HEK293 (cell line): ENCODE measurements at regions not wholly inside any gene's neighbourhood (a gene's known extent, or its start where the extent isn't known, plus 50 kb on each side); places are given as distances from the start of the nearest gene placed in this dataset.

Source experiments
- CTCF ChIA-PET: fragments of 350-600 bp; formaldehyde crosslinking; extraction: SDS; loops from one replicate; lab custom pipeline; 2021; ENCODE audit warnings: antibody characterized with exemption; lab: Yijun Ruan, JAX
- POLR2A ChIA-PET: fragments of 300-600 bp; formaldehyde crosslinking; extraction: SDS; loops from one replicate; lab custom pipeline; 2020; ENCODE audit warnings: antibody characterized with exemption, inconsistent platforms; lab: Yijun Ruan, JAX
- H3K27ac ChIP-seq: fragments of 200-500 bp; sonication (Bioruptor generic); 2 replicates; pipeline ENCODE4 v1.5.1; 2014; ENCODE audit warnings: low read depth, low read length, control low read depth, inconsistent platforms; ENCODE audit errors: extremely low read depth
- H3K36me3 ChIP-seq, 2 experiments: fragments of 200-500 bp in 1 of 2; sonication (Bioruptor generic) in 1 of 2; 1 replicate in 1 of 2; 2 replicates in 1 of 2; pipeline ENCODE4 v1.5.1; 2014 to 2017; ENCODE audit warnings: inconsistent platforms in 2 of 2, low read length in 2 of 2; ENCODE audit not compliant: control insufficient read depth in 2 of 2, insufficient read depth in 1 of 2
- H3K4me1 ChIP-seq: fragments of 200-500 bp; sonication (Bioruptor generic); 2 replicates; pipeline ENCODE4 v1.5.1; 2014; ENCODE audit warnings: mild to moderate bottlenecking, low read length, inconsistent platforms; ENCODE audit not compliant: control insufficient read depth, insufficient read depth
- H3K4me3 ChIP-seq: 2 replicates; pipeline ENCODE4 v1.5.1; 2011; ENCODE audit warnings: low read depth, mild to moderate bottlenecking, control low read depth, low read length, moderate library complexity
- H3K9me3 ChIP-seq: fragments of 200-500 bp; sonication (Bioruptor generic); 2 replicates; pipeline ENCODE4 v1.5.1; 2014; ENCODE audit warnings: low read depth, low read length, inconsistent platforms; ENCODE audit not compliant: control insufficient read depth, insufficient read depth
- FEZF1 ChIP-seq: fragments of 450-650 bp; formaldehyde crosslinking; IDR thresholded peaks from 2 replicates; pipeline ENCODE4 v1.5.1; 2016; ENCODE audit warnings: missing biosample characterization, missing genetic modification characterization
- INSM2 ChIP-seq: fragments of 450-650 bp; formaldehyde crosslinking; IDR thresholded peaks from 2 replicates; pipeline ENCODE4 v1.5.1; 2016; ENCODE audit warnings: missing biosample characterization, missing genetic modification characterization
- KLF10 ChIP-seq: fragments of 450-650 bp; IDR thresholded peaks from 2 replicates; pipeline ENCODE4 v1.5.1; 2018; ENCODE audit warnings: missing biosample characterization, mild to moderate bottlenecking, missing genetic modification characterization
- KLF7 ChIP-seq: fragments of 450-650 bp; formaldehyde crosslinking; IDR thresholded peaks from 2 replicates; pipeline ENCODE4 v1.5.1; 2016; ENCODE audit warnings: missing biosample characterization, missing genetic modification characterization, borderline replicate concordance
- MEIS1 ChIP-seq: sonication (generic); formaldehyde crosslinking; IDR thresholded peaks from 2 replicates; pipeline ENCODE4 v1.8.1; 2022; ENCODE audit warnings: missing genetic modification reagents, mild to moderate bottlenecking, borderline replicate concordance
- OVOL3 ChIP-seq: fragments of 450-650 bp; formaldehyde crosslinking; IDR thresholded peaks from 2 replicates; pipeline ENCODE4 v1.5.1; 2016; ENCODE audit warnings: missing biosample characterization, missing genetic modification characterization
- ZBTB44 ChIP-seq: fragments of 450-650 bp; IDR thresholded peaks from 2 replicates; pipeline ENCODE4 v1.5.1; 2018; ENCODE audit warnings: missing biosample characterization, mild to moderate bottlenecking, missing genetic modification characterization
- ZFP37 ChIP-seq: fragments of 450-650 bp; formaldehyde crosslinking; IDR thresholded peaks from 2 replicates; pipeline ENCODE4 v1.5.1; 2016; ENCODE audit warnings: missing biosample characterization, missing genetic modification characterization
- ZFP69B ChIP-seq: fragments of 450-650 bp; formaldehyde crosslinking; IDR thresholded peaks from 2 replicates; pipeline ENCODE4 v1.5.1; 2016; ENCODE audit warnings: missing biosample characterization, missing genetic modification characterization
- ZNF214 ChIP-seq: fragments of 450-650 bp; formaldehyde crosslinking; IDR thresholded peaks from 2 replicates; pipeline ENCODE4 v1.5.1; 2017; ENCODE audit warnings: missing biosample characterization, mild to moderate bottlenecking, missing genetic modification characterization, borderline replicate concordance
- ZNF221 ChIP-seq: fragments of 450-650 bp; formaldehyde crosslinking; IDR thresholded peaks from 2 replicates; pipeline ENCODE4 v1.5.1; 2017; ENCODE audit warnings: missing biosample characterization, missing genetic modification characterization, borderline replicate concordance
- ZNF223 ChIP-seq: fragments of 450-650 bp; formaldehyde crosslinking; IDR thresholded peaks from 2 replicates; pipeline ENCODE4 v1.5.1; 2016; ENCODE audit warnings: missing biosample characterization, missing genetic modification characterization
- ZNF24 ChIP-seq: fragments of 450-650 bp; formaldehyde crosslinking; IDR thresholded peaks from 2 replicates; pipeline ENCODE4 v1.5.1; 2016; ENCODE audit warnings: missing biosample characterization, missing genetic modification characterization
- ZNF248 ChIP-seq: fragments of 450-650 bp; formaldehyde crosslinking; IDR thresholded peaks from 2 replicates; pipeline ENCODE4 v1.5.1; 2017; ENCODE audit warnings: missing biosample characterization, missing genetic modification characterization
- ZNF48 ChIP-seq: fragments of 450-650 bp; formaldehyde crosslinking; IDR thresholded peaks from 2 replicates; pipeline ENCODE4 v1.5.1; 2016; ENCODE audit warnings: missing biosample characterization, missing genetic modification characterization
- ZNF555 ChIP-seq: fragments of 450-650 bp; formaldehyde crosslinking; conservative IDR thresholded peaks from 2 replicates; pipeline ENCODE4 v1.5.1; 2017; ENCODE audit warnings: missing biosample characterization, mild to moderate bottlenecking, missing genetic modification characterization, inconsistent platforms
- ZNF623 ChIP-seq: fragments of 450-650 bp; formaldehyde crosslinking; IDR thresholded peaks from 2 replicates; pipeline ENCODE4 v1.5.1; 2016; ENCODE audit warnings: missing biosample characterization, missing genetic modification characterization
- ZNF670 ChIP-seq: fragments of 450-650 bp; formaldehyde crosslinking; IDR thresholded peaks from 2 replicates; pipeline ENCODE4 v1.5.1; 2016; ENCODE audit warnings: missing biosample characterization, missing genetic modification characterization, low read depth
- ZNF704 ChIP-seq: fragments of 450-650 bp; formaldehyde crosslinking; IDR thresholded peaks from 2 replicates; pipeline ENCODE4 v1.5.1; 2016; ENCODE audit warnings: missing biosample characterization, missing genetic modification characterization
- ZNF791 ChIP-seq: fragments of 450-650 bp; formaldehyde crosslinking; IDR thresholded peaks from 2 replicates; pipeline ENCODE4 v1.5.1; 2016; ENCODE audit warnings: missing biosample characterization, missing genetic modification characterization
- ZNF837 ChIP-seq: fragments of 450-650 bp; formaldehyde crosslinking; IDR thresholded peaks from 2 replicates; pipeline ENCODE4 v1.5.1; 2016; ENCODE audit warnings: missing biosample characterization, missing genetic modification characterization

- TF ChIP-seq ZNF555 (tag by site-specific recombination) (no peak), ZNF214 (tag by site-specific recombination) (no peak)
- TF ChIP-seq, all 188 proteins: peak for 0
These were observed 991.8 kb downstream of the GBE1 start (continued) for GRCh38 chr3:80769683-80770082.

- TF ChIP-seq ZFP69B (tag by site-specific recombination) (no peak), ZNF48 (tag by site-specific recombination) (no peak), ZNF223 (no peak), ZNF248 (tag by site-specific recombination) (no peak), FEZF1 (no peak), KLF10 (tag by site-specific recombination) (no peak), INSM2 (tag by site-specific recombination) (no peak), ZNF670 (tag by site-specific recombination) (no peak), MEIS1 (CRISPR knock-in tag) (no peak), ZNF704 (tag by site-specific recombination) (no peak), ZNF791 (tag by site-specific recombination) (no peak), ZNF623 (tag by site-specific recombination) (no peak), ZBTB44 (tag by site-specific recombination) (no peak), ZNF221 (tag by site-specific recombination) (no peak), OVOL3 (tag by site-specific recombination) (no peak)
- TF ChIP-seq, all 188 proteins: peak for 0
- H3K4me1 ChIP-seq: no peaks in the 10 kb centered on the region
- no peak overlapping the region for H3K27ac ChIP-seq
- no peak overlapping the region for H3K4me3 ChIP-seq
- no peaks in the 10 kb centered on the region for H3K36me3 ChIP-seq
- ChIA-PET CTCF (interaction anchor here (0.5 kb wide), 1 partner anchor 67 kb away, joined by 6 read pairs; no protein-coding TSS in a partner anchor), POLR2A (no interaction called here)
- no peaks in the 10 kb centered on the region for H3K9me3 ChIP-seq
These were observed 993.8 kb downstream of the GBE1 start for GRCh38 chr3:80767604-80768003.

- POLR2A ChIA-PET: no interaction called here
- CTCF ChIA-PET: no interaction called here
- Histone ChIP-seq H3K36me3 (no peaks in the 10 kb centered on the region), H3K9me3 (no peaks in the 10 kb centered on the region), H3K27ac (no peak overlapping the region), H3K4me3 (no peak overlapping the region), H3K4me1 (no peaks in the 10 kb centered on the region)
- no peak for TF ChIP-seq ZFP37
- TF ChIP-seq ZNF24: no peak
- no peak for TF ChIP-seq ZNF837 (tag by site-specific recombination)
- no peak for TF ChIP-seq KLF7 (tag by site-specific recombination)
These were observed 987.2 kb upstream of the ROBO1 start for GRCh38 chr3:80754969-80755368.
